ENCODE measurements at regions not wholly inside any gene's neighbourhood (a gene's known extent, or its start where the extent isn't known, plus 50 kb on each side); places are given as distances from the start of the nearest gene placed in this dataset.

- Histone ChIP-seq H3K27ac (no peak overlapping the region), H3K4me3 (no peak overlapping the region), H3K4me1 (ENCODE audit: low read depth) (no peaks in the 10 kb centered on the region), H3K36me3 (no peaks in the 10 kb centered on the region), H3K27me3 (no peaks in the 10 kb centered on the region), H3K9me3 (ENCODE audit: low read depth) (peaks cover 3% of the 10 kb centered on the region)
- DNase-seq (ENCODE audit: low read depth in 1 of 2, low spot score in 1 of 2) = no peak
- TF ChIP-seq, protein P1, sequence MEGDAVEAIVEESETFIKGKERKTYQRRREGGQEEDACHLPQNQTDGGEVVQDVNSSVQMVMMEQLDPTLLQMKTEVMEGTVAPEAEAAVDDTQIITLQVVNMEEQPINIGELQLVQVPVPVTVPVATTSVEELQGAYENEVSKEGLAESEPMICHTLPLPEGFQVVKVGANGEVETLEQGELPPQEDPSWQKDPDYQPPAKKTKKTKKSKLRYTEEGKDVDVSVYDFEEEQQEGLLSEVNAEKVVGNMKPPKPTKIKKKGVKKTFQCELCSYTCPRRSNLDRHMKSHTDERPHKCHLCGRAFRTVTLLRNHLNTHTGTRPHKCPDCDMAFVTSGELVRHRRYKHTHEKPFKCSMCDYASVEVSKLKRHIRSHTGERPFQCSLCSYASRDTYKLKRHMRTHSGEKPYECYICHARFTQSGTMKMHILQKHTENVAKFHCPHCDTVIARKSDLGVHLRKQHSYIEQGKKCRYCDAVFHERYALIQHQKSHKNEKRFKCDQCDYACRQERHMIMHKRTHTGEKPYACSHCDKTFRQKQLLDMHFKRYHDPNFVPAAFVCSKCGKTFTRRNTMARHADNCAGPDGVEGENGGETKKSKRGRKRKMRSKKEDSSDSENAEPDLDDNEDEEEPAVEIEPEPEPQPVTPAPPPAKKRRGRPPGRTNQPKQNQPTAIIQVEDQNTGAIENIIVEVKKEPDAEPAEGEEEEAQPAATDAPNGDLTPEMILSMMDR (IDR thresholded peaks at IDR 0.05; ENCODE audit: low read depth, low read length) = no peak
Measured at GRCh38 chr20:51298141-51298749, 244.3 kb downstream of the NFATC2 start.

GRCh38 chr20:51287628-51288413 is 254.7 kb downstream of the NFATC2 start:
- peak in 1 of 2 donors; percentile 23 for DNase-seq (ENCODE audit: low read depth in 1 of 2, low spot score in 1 of 2)
- Histone ChIP-seq H3K27me3 (no peaks in the 10 kb centered on the region), H3K27ac (no peak overlapping the region), H3K4me1 (ENCODE audit: low read depth) (peaks cover 3% of the 10 kb centered on the region), H3K9me3 (ENCODE audit: low read depth) (no peaks in the 10 kb centered on the region), H3K4me3 (no peak overlapping the region), H3K36me3 (no peaks in the 10 kb centered on the region)
- TF ChIP-seq, protein P1 (IDR thresholded peaks at IDR 0.05; ENCODE audit: low read depth, low read length) = no peak

DNA sequence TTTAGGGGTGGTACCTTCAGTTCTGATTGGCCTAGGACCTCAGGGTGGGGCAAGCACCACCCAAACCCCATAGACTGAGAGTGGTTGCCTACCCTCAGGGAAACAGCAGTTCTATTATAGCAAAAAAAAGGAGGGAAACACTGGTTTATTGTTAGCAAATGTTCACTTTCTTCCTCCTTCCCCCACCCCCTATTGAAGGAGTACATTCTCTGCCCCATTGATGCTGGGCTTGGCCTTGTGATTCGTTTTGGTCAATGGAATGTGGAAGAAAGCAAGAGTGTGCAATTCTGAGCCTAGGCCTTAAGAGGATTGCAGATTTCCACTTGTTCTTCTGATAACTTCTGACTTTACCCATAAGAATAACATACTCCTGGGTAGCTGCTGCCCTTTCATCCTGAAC is 255.8 kb downstream of the NFATC2 start:
- TF ChIP-seq, protein P1 (IDR thresholded peaks at IDR 0.05; ENCODE audit: low read depth, low read length) = no peak
- no peak overlapping the region for H3K27ac ChIP-seq
- no peak for DNase-seq (ENCODE audit: low read depth in 1 of 2, low spot score in 1 of 2)
- no peaks in the 10 kb centered on the region for H3K36me3 ChIP-seq
- no peak overlapping the region for H3K4me3 ChIP-seq
- peaks cover 3% of the 10 kb centered on the region for H3K4me1 ChIP-seq (ENCODE audit: low read depth)
- no peaks in the 10 kb centered on the region for H3K9me3 ChIP-seq (ENCODE audit: low read depth)
- no peaks in the 10 kb centered on the region for H3K27me3 ChIP-seq

- H3K27ac ChIP-seq = no peak overlapping the region
- no peak overlapping the region for H3K4me3 ChIP-seq
- no peaks in the 10 kb centered on the region for H3K36me3 ChIP-seq
- no peak for DNase-seq (ENCODE audit: low read depth in 1 of 2, low spot score in 1 of 2)
- no peaks in the 10 kb centered on the region for H3K27me3 ChIP-seq
- peaks cover 3% of the 10 kb centered on the region for H3K4me1 ChIP-seq (ENCODE audit: low read depth)
- TF ChIP-seq, protein P1 (IDR thresholded peaks at IDR 0.05; ENCODE audit: low read depth, low read length) = no peak
- H3K9me3 ChIP-seq (ENCODE audit: low read depth) = no peaks in the 10 kb centered on the region
Measured at GRCh38 chr20:51285684-51286083, 256.8 kb downstream of the NFATC2 start.

- Histone ChIP-seq H3K9me3 (ENCODE audit: low read depth) (no peaks in the 10 kb centered on the region), H3K4me3 (no peak overlapping the region), H3K27ac (no peak overlapping the region), H3K36me3 (no peaks in the 10 kb centered on the region), H3K4me1 (ENCODE audit: low read depth) (peaks cover 3% of the 10 kb centered on the region), H3K27me3 (no peaks in the 10 kb centered on the region)
- TF ChIP-seq, protein P1 (IDR thresholded peaks at IDR 0.05; ENCODE audit: low read depth, low read length) = no peak
- DNase-seq (ENCODE audit: low read depth in 1 of 2, low spot score in 1 of 2) = no peak
Measured at GRCh38 chr20:51284871-51285270, 257.6 kb downstream of the NFATC2 start.
